Endometrium (tissue), 2 donors: ENCODE measurements at regions not wholly inside any gene's neighbourhood (a gene's known extent, or its start where the extent isn't known, plus 50 kb on each side); places are given as distances from the start of the nearest gene placed in this dataset.
"Not testable (repeated sequence)": the region's sequence is repeated elsewhere in the genome, so short reads cannot be mapped to it uniquely, and the experiment has no call there.

Source experiments
- FAIRE-seq: peaks from 2 replicates; lab custom pipeline; 2012; peaks lifted over from hg19 to GRCh38; lab: Jason Lieb, UNC
- donor health status: control.
- donor health status: control.

DNA sequence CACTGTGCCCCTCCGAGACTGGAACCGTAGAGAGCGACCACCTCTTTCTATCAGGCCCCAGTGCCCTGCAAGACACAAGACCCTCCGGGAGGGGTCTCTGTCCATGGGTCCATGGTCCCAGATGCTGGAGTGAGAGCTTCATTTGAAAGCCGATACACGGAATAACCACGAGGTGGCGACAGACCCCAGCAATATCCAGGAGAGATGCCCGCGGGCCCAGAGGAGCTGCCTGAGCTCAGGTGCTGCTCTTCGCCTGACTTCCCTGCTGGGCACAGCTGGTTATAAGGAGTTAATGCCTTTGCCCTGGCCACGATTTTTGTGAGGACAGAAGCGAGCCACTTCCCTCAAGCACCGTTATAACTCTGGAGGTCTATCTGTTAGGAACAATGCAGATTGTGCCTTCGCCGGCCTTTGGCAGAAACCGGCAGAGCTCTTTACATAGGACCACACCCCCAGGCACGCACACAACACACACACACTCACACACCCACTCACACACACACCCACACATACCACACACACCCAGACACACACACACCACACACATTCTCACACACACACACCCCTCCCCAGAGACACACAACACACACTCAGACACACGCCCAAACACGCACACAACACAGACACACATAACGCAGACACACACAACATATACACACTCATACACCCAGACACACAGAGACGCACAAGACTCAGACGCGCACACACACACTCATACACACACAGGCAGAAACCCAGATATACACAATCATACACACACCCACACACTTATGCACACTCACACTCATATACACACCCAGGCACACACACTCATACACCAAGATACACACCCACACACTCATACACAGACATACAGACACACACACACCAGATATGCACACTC is 436.4 kb downstream of the SOX9 start:
- no peak for FAIRE-seq

DNA sequence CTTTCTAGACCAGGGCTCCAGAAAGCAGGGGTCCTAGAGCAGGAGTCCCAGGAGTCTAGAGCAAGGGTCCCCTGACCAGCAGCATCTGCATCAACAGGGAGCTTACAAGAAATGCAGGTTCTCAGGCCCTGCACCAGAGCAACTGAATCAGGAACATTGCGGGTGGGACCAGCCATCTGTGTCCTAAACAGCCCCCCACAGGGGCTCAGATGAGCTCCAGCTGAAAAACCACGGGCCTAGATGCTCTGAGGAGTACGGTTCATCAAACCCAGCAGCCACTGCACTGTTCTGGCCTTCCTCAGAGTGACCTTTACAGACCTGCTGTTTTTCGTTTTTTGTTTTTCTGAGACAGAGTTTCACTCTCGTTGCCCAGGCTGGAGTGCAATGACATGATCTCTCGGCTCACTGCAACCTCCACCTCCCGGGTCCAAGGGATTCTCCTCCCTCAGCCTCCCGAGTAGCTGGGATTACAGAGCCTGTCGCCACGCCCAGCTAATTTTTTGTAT is 438.2 kb downstream of the SOX9 start:
- no peak for FAIRE-seq

DNA sequence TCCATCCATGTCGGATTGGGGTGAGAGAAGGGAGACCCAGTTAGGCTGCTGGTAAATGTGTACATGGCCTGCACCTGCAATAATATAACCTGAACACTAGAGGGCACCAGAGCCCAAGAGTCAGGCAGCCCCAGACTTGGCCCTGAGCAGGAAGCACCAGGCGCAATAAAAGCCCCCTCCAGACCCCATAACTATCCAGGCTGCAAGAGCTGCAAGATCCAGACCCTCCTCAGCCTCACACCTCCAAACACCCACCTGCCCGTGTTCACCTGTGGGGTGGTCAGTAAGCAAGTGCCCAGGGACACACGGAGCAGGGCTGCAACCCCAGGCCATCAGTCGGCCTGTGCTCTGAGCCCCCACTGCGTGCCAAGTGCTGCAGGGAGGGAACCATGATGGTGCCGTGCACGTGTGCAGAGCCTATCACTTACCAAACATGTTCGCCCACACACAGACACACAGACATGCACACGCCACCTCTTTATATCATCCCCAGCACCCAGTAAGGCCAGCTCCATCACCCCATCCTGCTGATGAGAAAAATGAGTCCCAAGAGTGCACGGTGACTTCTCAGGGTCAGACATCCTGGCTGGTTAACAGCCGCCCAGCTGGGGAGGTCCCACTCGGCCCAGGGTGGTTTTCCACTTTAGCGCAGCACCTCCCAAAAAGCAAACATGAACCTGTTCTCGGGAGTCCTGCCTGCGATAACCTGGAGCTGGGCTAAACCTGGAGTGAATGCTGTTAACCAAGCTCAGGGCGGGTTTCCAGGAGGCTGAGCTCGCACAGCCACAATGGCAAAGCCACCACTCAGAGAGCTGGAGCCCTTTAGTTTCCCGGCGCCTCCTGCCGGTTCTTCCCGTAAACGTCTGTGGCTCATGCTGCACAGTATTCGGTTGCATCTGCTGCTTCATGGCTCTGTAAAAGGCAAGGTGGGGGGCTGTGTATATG is 439.8 kb downstream of the SOX9 start:
- FAIRE-seq = no peak

DNA sequence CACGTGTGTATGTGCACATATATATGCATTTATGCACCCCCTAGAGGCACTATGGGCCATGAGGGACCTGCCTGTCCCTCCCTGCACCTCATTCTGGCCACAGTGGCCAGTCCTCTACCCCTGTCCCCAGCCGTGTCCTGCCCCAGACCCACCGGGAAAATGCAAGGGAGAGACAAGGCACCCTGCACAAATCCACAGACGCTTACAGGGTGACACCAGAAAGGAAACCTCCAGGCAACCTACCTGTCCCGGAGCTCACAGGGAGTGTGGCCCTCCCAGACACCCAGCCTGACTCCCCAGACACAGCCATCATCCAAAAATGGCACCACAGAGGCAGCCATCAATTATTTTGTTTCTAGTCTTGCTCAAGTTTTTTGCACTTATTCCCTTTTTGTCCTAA is 440.4 kb downstream of the SOX9 start:
- FAIRE-seq = no peak

DNA sequence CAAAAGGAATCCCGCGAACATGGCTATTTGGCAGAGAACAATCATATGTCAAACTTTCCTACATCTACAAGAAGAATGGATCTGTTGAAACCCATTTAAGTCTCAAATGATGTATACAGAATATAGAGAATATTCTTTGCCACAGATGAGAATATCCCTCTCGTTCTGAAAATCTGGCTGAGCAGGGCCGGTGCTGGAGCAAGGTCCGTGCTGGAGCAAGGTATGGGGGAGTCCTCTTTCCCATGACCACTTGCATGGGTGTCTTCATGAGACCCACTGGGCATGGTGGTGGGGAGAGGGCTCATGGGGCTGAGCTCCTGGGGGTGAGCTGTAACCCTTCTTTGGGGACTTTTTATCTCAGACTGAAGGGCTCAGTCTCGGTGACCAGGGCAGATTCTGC is 440.9 kb downstream of the SOX9 start:
- no peak for FAIRE-seq

DNA sequence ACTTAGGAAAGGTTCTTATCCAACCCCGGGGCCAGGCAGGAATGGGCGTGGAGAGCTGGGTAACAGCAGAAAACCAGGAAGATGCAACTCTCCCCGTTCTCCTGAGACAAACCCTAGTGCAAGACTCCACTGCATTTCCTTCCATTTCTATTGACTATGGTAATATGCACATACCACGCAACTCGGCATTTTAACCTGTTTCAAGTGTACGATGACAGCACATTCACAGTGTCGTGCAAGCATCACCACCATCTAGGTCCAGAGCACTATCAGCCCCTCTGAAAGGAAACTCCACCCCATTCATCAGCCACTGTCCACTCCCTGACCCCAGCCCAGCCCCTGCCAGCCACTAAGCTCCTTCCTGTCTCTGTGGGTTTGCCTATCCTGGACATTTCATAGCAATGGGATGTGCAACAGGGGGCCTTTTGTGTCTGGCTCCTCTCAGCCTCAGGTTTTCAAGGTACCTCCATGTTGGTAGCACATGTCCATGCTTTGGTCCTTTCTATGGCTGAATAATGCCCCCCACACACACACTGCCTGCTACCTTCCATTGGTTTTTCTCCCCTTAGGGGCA is 441.9 kb downstream of the SOX9 start:
- no peak for FAIRE-seq

DNA sequence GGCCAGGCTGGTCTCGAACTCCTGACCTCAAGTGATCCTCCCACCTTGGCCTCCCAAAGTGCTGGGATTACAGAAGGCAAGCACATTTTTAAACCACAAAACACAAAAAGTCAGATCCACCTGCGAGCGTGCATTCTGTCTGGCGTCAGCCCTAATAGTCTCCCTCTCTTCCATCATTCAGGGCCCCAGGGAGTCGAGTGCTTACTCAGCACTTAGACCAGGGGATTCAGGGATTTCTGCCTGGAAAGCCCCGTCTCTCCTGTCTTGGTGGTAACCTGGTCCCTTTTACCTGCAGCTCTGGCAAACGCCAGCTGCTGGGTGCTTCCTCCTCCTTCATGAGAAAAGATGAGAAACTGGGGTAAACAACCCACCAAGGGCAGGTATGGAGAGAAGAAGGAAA is 443.1 kb downstream of the SOX9 start:
- no peak for FAIRE-seq

DNA sequence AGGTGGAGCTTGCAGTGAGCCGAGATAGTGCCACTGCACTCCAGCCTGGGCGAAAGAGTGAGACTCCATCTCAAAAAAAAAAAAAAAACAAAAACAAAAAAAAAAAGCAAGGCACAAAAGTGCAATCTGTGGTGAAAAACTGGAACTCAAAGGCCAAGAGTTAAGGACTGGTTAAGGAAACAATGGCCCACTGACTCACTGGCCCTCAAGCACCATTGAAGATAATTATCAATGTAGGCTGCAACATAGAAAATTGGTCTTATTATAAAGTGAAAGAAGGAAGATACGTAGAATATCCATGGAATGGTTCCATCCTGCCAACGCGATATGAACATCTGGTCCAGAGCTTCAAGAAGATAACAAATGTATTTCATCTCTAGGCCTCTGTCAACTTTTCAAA is 444.2 kb downstream of the SOX9 start:
- no peak for FAIRE-seq

DNA sequence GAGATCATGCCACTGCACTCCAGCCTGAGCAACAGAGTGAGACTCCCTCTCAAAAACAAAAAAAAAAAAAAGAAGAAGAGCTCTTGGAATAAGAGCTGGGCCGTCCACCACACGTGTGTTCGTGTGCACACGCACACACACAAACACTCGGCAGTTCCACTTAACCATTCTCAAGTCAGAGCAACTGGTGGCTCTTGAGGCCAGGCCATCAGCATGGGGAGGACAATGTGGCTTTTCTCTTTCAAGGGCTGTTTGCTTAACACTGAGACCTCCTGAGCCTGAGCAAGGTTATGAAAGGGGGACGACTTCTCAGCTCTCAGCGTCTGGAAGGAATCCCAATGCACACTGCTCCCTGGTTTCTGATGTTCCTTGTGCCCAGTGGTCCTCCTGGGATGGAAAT is 444.9 kb downstream of the SOX9 start:
- no peak for FAIRE-seq

DNA sequence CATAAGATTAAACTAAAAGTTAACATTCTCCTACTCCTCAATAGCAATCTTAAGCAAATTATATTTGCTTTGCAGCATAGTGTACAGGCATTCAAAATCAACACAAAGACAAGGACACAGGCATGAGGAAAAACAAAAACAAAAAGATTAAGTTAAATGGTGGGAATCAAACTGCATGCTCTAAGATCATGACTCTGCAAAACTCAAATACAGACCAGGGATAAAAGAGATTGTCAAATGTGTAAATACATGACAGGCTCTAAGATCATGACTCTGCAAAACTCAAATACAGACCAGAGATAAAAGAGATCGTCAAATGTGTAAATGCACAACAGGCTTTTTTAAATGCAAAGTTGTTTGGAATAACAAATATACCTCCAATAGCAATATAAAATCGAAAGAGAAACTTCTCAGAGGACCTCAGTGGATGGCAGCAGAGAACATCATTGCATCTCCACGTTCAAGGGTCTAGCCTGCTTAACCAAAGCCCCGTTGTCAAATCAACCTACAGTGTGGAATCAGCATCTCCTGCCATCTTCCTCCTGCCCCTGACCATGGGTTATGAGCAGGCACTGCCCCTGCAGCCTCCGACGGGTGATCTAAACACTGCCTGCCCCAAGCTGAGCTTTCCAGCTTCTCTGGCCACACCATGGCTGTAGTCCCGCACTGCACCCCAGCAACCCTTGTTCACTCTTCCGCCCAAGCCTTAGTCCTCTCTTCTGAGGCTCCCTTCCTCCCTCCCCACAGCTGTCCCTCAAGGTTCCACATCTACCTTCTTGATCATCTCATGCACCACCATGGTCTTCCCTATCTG is 446.1 kb downstream of the SOX9 start:
- no peak for FAIRE-seq

DNA sequence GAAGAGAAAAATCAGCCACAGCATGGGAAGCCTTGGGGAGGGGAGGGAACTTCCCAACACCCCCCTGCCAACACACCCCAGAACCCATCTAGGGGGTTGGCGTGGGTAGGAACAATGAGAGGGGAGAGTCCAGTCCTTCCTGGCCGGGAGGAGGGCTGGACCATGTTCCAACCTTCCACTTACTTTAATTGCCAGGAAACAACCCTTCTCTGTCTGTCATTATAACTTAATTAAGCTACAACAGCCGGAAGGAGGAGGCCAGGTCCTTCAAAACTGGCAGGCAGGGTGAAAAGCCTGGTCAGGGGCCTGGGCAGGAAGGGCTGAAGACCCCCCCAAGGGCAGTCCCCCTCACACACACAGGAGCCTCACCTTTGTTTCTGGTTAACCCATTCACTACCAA is 447.0 kb downstream of the SOX9 start:
- no peak for FAIRE-seq

DNA sequence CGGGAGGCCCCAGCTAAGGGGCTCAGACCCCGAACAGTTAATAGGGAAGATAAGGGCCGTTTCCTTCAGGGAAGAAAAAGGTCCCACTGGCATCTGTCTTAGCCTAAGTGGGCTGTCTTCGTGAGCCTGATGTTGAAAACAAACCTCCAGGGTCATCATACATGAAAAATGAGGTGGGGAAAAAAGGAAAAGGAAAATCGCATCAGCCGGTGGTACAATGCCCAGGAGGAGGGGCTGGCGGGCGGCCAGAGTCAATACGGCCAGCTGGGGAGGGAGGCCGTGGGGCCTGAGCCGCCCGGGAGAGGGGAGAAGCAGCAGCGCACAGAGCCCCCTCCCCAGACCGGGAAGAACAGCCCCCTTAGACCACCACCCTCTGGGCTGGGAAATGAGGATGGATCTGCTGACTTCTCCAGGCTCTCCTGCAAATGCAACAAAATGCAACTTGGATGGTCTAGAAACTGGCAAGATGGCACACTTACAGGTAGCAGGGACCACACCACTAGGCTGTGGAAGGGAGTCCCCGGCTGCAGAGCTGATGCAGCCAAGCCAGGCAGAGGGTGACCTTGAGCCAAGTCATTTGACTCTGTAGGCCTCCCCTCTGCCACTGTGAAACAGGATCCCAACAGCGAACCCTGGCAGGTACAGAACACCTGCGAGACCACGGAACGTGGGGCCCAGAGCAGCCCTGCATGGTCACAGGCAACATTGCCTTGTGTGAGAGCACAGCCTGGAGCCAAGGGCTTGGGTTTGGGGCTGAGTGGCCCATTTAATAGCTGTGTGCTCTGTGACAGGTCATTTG is 448.5 kb downstream of the SOX9 start:
- FAIRE-seq = no peak

DNA sequence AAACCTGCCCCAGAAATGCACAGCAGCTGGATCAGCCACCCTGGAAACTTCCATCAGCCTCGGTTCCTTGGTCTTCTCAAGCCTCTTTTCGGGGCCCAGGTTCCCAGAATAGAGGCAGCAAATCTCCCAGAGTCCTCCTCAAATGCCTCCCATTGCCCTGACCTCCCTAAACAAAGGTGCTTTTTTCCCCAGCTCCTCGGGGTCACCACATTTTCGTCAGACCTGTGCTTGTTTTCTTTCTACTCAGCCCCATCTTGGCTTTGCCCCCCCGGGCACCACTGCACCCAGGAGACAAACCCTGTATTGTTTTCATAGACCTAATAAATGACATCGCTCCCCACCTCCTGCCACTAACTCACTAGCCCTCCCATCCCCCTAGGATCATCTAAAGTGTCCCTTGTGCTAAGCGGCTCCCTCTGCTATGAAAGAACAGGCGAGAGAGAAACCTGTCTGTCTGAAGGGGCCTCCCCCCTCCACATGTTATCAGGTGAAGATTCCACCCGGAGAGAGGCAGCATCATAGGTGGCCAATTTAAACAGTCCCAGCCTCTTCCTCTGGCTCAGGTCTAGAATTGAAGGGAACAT is 451.1 kb downstream of the SOX9 start:
- FAIRE-seq = no peak

DNA sequence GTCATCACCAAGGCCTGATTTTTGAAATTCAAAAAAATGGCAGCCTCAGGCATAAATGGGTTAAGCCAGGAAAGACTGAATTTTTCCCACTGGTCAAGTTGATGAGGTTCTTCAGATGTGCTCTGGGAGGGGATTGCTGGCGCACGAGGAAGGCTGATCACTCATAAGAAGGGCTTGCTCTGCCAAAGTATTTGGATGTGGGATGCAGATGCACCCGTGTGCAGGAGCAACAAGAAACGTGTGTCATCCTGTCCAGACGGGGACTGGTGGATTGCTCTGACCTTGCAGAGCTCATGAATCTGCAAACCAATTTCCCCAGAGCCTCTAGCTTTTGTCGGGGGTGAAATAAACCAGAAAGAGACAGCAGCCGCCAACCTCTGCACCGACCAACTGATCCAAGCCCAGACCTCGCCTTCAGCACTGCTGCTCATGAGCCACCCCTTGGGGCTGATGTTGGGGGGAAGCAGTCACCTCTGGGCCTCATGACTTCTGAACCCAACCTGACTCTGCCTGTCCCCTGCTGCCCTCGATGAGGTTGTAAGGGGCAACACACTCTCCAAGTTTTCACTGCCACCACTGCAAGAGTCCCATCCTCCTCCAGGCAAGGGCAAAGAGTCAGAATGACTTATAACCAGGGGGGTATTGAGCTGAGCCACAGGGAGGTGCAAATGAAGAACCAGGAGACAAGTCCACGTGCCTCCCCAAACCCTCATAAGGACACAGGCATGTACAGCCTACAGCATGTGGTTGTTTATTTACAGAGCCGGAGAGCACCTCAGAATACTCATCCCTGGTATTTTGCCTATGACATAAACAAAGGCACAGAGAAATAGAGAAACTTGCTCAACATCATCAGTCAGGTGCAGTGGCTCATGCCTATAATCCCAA is 452.0 kb downstream of the SOX9 start:
- no peak for FAIRE-seq

DNA sequence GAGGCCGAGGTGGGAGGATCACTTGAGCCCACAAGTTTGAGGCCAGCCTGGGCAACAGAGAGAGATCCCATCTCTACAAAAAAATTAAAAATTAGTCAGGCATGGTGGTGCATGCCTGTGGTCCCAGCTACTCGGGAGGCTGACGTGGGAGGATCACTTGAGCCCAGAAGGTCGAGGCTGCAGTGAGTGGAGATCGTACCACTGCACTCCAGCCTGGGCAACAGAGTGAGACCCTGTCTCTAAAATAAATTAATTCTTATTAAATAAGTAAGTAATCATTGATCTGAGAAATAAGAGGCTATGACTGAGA is 452.6 kb downstream of the SOX9 start:
- FAIRE-seq = not testable (repeated sequence)

DNA sequence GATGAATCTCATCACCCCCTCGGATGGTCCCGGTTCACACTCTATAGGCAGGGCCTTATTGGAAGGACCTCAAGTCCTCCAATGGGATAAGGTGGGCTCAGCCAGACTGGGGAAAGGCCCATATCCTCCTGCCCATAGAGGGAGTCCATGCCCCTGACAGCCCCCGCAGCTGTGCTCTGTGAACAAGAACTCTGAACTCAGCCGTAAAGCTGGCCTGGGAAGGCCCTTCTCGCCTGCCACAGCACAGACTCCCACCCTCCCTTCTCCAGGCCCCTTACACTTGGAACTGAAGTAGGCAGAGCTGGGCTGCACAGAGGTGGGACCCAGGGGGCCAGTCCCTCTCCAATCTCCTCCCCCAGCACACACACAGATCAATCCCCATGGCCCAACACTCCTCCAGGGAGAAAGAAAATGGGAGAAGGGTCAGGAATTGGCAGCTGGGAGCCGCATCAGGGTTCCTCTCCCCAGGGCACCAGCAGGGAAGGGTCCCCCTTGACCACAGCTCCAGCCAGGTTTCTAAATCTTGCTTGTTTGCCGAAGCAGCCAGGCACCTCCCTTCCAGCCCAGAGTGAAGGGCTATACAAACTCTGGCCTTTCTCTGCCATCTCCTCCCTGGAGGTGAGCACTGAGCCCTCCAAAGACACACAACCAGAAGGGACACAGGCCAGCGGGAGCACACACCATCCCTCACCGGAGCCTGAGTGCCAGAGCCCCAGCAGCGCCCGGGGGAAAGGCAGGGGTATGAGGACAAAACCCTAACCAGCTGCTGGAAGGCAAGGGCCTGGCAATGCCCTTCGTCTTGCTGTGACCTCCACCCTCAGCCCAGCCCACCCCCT is 454.1 kb downstream of the SOX9 start:
- no peak for FAIRE-seq

DNA sequence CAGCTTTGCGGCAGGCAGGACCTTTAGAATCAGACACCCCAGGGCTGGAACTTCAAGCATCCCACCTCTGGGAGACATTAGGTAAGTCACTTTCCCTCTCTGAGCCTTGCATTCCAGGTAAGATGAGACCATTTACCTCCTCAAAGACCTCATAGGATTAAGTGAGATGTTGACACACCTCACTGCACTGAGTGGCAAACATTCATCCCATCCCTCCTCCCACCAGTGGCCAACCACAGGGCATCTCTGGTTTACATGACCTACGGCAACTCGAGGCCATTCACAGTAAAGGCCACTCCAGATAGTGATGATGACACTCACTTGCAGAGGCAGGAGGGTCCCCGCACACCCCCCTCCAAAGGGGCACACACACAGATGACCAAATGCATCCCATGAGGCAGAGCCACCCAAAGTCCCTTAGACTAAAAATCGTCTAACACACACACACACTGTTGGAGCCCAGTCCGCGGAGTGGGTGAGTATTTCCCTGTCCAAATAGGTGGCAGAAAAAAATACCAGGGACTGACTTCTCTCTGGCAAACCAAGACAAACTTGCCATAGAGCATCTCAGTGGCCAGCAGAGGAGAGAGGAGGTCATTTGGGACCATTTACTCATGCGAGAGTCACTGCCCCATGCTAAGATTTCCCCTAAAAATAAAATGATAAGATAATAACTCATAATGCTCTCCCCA is 454.9 kb downstream of the SOX9 start:
- no peak for FAIRE-seq

DNA sequence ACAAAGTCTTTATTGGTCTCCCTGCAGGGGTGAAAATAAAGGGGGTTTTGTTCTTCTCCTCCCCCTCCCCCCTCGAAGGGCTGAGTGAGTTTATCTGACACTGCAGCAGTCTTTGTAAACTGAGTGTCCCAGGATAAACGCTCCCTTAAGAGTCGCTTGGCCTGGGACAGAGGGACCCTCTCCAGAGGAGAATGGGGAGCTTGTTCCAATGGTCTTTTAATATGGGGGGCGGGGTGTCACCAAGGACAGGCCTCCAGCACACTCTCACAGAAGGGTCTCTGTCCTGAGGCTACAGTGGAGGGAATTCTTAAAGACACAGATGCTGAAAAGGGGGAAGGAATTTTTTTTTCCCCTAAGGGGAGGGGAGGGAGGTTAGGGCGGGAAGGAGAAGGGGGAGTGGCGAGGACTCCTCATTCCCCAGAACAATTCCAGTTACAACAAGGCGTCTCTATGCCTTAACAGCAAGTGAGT is 455.5 kb downstream of the SOX9 start:
- no peak for FAIRE-seq
